WTC11 (cell line): ENCODE measurements at regions not wholly inside any gene's neighbourhood (a gene's known extent, or its start where the extent isn't known, plus 50 kb on each side); places are given as distances from the start of the nearest gene placed in this dataset.

Source experiments
- ATAC-seq: fragments of 200-7000 bp; cut with Tn5 transposase; 2 replicates; pipeline ENCODE4 v1.10.0; 2021; ENCODE audit warnings: mild to moderate bottlenecking, moderate library complexity
- CTCF ChIA-PET: fragments of 300-600 bp; sonication (Branson Sonifier 250); formaldehyde crosslinking; loops from one replicate; lab custom pipeline; 2021; ENCODE audit warnings: antibody characterized with exemption; lab: Charles Lee
- POLR2A ChIA-PET: fragments of 350-600 bp; sonication (Branson Sonifier 250); formaldehyde crosslinking; loops from one replicate; lab custom pipeline; 2021; ENCODE audit warnings: antibody characterized with exemption; lab: Charles Lee
- DNase-seq: peaks from one replicate; pipeline ENCODE4 v3.0.0; 2021; ENCODE audit warnings: low spot score
- H3K27ac Mint-ChIP-seq: 2 replicates; pipeline ENCODE4 v1.8.0; 2021; ENCODE audit warnings: mixed read lengths
- H3K27me3 Mint-ChIP-seq: 2 replicates; pipeline ENCODE4 v1.8.0; 2021; ENCODE audit warnings: low read depth, mild to moderate bottlenecking, moderate library complexity, mixed read lengths
- H3K36me3 Mint-ChIP-seq: 2 replicates; pipeline ENCODE4 v1.8.0; 2021; ENCODE audit warnings: mixed read lengths
- H3K4me1 Mint-ChIP-seq: 2 replicates; pipeline ENCODE4 v1.8.0; 2022; ENCODE audit warnings: mixed read lengths
- H3K4me3 Mint-ChIP-seq: 2 replicates; pipeline ENCODE4 v1.8.0; 2021; ENCODE audit warnings: mild to moderate bottlenecking, moderate library complexity, mixed read lengths
- H3K9me3 Mint-ChIP-seq: 2 replicates; pipeline ENCODE4 v1.8.0; 2021; ENCODE audit warnings: mixed read lengths
- ATF2 ChIP-seq: sonication (generic); formaldehyde crosslinking; IDR thresholded peaks from 2 replicates; pipeline ENCODE4 v1.8.1; 2022; ENCODE audit warnings: low read depth, missing genetic modification reagents, borderline replicate concordance
- CREM ChIP-seq: sonication (generic); formaldehyde crosslinking; IDR thresholded peaks from 2 replicates; pipeline ENCODE4 v1.8.1; 2022; ENCODE audit warnings: mild to moderate bottlenecking, missing genetic modification reagents, moderate library complexity
- GRHL2 ChIP-seq: fragments of 250-450 bp; sonication (Bioruptor Pico); IDR thresholded peaks from 2 replicates; pipeline ENCODE4 v1.8.0; 2022; ENCODE audit warnings: mild to moderate bottlenecking, moderate library complexity; ENCODE audit not compliant: insufficient replicate concordance, severe bottlenecking
- IRF2 ChIP-seq: sonication (generic); formaldehyde crosslinking; IDR thresholded peaks from 2 replicates; pipeline ENCODE4 v1.8.0; 2022; ENCODE audit warnings: low read depth, missing genetic modification reagents, borderline replicate concordance
- TEAD1 ChIP-seq: sonication (generic); formaldehyde crosslinking; IDR thresholded peaks from 2 replicates; pipeline ENCODE4 v1.8.0; 2022; ENCODE audit warnings: mild to moderate bottlenecking, missing genetic modification reagents
- TEAD4 ChIP-seq: sonication (generic); formaldehyde crosslinking; IDR thresholded peaks from 2 replicates; pipeline ENCODE4 v1.8.0; 2022; ENCODE audit warnings: mild to moderate bottlenecking, missing genetic modification reagents
- ZNF416 ChIP-seq: fragments of 250-450 bp; sonication (Bioruptor Pico); IDR thresholded peaks from 2 replicates; pipeline ENCODE4 v1.9.0; 2021; ENCODE audit warnings: mild to moderate bottlenecking, inconsistent platforms
- ZNF671 ChIP-seq: fragments of 250-450 bp; sonication (Bioruptor Pico); IDR thresholded peaks from 2 replicates; pipeline ENCODE4 v1.8.0; 2021; ENCODE audit warnings: mild to moderate bottlenecking
- TF ChIP-seq, protein P1 (sequence below): sonication (generic); formaldehyde crosslinking; conservative IDR thresholded peaks from 2 replicates; pipeline ENCODE4 v1.8.1; 2022; ENCODE audit warnings: mild to moderate bottlenecking, missing genetic modification reagents
- TF ChIP-seq, protein P2 (sequence below): fragments of 250-450 bp; sonication (Bioruptor Pico); conservative IDR thresholded peaks from 2 replicates; pipeline ENCODE4 v1.9.0; 2021; ENCODE audit warnings: mild to moderate bottlenecking
- TF ChIP-seq, protein P3 (sequence below): sonication (generic); formaldehyde crosslinking; IDR thresholded peaks from 2 replicates; pipeline ENCODE4 v1.8.0; 2022; ENCODE audit warnings: mild to moderate bottlenecking, missing genetic modification reagents
- TF ChIP-seq, protein P4 (sequence below): sonication (generic); formaldehyde crosslinking; IDR thresholded peaks from 2 replicates; pipeline ENCODE4 v1.8.0; 2023; ENCODE audit warnings: missing genetic modification reagents, mild to moderate bottlenecking, borderline replicate concordance

DNA sequence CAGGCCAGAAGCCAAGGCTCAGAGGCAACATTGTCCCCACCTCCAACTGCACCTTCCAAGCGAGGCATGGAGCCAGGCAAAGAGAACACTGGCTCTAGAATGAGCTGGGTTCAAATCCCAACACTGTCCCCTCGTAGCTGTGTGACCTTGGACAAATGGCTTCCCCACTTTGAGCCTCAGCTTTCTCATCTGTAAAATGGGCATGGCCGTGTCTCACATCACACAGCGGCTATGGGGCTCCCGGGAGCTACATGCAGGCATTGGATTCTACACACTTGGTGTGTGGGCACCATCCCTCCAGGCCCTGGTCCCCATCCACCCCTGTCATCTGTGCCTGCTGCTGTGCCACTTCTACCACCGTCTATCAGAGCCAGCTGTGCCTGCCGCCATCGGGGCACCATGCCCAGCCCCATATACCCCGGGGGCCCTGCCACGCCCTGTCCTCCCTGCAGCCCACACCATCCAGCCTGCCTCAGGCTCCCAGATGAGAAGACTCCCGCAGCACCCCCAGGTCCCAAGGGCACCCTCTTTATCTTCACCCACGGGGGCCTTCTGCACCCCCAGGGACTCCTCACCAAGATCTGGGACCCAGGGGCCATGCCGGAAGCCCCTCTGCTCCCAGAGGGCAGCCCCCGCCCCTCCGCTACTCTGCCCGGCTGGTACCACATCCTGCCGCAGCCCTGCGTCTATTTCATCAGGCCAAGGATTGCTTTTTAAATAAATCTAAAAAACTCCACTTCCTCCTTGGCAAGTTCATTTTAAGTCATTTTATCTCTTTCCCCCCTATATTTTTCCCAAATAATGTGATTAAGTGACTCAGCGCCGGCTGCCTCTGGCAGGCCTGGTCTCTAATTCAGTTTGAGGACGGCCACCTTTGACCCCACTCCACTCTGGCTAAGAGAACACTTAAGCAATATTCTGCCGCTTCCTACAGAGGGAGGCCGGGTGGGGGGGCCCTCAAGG, 107.8 kb upstream of the TARDBP start:
- no peak overlapping the region for H3K27ac Mint-ChIP-seq
- no peaks in the 10 kb centered on the region; the same call in 1 of the 2 replicates for H3K27me3 Mint-ChIP-seq
- ChIA-PET CTCF (no interaction called here), POLR2A (no interaction called here)
- no peak overlapping the region for H3K4me3 Mint-ChIP-seq
- no peaks in the 10 kb centered on the region for H3K36me3 Mint-ChIP-seq
- TF ChIP-seq, protein P1, sequence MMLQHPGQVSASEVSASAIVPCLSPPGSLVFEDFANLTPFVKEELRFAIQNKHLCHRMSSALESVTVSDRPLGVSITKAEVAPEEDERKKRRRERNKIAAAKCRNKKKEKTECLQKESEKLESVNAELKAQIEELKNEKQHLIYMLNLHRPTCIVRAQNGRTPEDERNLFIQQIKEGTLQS (CRISPR knock-in tag) = no peak
- TF ChIP-seq ZNF416 (CRISPR knock-in tag) (no peak), GRHL2 (CRISPR knock-in tag) (no peak), CREM (no peak), TEAD4 (CRISPR knock-in tag) (no peak), IRF2 (CRISPR knock-in tag) (no peak)
- TF ChIP-seq, protein P2, sequence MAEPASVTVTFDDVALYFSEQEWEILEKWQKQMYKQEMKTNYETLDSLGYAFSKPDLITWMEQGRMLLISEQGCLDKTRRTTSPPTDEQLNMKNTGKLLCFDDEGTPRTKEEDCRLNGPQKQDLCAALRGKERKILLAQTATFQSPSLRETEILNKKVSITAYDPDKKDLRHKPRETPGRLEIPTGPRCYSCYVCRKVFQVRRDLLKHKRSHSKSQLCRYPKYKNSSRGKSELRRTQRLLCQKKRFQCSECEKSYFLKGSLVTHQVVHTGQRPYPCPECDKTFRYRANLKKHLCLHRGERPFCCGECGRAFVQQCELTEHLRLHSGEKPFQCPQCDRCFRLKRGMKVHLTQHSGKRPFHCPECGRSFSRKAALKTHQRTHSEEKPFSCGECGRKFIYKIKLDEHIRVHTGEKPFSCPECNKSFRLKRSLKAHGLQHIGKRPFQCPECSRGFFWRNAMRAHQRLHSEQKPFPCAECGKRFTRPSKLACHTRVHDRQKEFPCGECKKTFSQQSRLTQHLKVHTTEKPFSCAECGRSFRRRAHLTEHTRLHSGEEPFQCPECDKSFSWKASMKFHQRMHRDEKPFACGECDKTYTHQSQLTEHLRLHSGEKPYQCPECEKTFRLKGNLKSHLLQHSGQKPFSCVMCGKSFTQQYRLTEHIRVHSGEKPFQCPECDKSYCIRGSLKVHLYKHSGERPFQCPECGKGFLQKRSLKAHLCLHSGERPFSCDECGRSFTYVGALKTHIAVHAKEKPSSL = no peak
- TF ChIP-seq, protein P3, sequence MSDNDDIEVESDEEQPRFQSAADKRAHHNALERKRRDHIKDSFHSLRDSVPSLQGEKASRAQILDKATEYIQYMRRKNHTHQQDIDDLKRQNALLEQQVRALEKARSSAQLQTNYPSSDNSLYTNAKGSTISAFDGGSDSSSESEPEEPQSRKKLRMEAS = no peak
- TF ChIP-seq, protein P4, sequence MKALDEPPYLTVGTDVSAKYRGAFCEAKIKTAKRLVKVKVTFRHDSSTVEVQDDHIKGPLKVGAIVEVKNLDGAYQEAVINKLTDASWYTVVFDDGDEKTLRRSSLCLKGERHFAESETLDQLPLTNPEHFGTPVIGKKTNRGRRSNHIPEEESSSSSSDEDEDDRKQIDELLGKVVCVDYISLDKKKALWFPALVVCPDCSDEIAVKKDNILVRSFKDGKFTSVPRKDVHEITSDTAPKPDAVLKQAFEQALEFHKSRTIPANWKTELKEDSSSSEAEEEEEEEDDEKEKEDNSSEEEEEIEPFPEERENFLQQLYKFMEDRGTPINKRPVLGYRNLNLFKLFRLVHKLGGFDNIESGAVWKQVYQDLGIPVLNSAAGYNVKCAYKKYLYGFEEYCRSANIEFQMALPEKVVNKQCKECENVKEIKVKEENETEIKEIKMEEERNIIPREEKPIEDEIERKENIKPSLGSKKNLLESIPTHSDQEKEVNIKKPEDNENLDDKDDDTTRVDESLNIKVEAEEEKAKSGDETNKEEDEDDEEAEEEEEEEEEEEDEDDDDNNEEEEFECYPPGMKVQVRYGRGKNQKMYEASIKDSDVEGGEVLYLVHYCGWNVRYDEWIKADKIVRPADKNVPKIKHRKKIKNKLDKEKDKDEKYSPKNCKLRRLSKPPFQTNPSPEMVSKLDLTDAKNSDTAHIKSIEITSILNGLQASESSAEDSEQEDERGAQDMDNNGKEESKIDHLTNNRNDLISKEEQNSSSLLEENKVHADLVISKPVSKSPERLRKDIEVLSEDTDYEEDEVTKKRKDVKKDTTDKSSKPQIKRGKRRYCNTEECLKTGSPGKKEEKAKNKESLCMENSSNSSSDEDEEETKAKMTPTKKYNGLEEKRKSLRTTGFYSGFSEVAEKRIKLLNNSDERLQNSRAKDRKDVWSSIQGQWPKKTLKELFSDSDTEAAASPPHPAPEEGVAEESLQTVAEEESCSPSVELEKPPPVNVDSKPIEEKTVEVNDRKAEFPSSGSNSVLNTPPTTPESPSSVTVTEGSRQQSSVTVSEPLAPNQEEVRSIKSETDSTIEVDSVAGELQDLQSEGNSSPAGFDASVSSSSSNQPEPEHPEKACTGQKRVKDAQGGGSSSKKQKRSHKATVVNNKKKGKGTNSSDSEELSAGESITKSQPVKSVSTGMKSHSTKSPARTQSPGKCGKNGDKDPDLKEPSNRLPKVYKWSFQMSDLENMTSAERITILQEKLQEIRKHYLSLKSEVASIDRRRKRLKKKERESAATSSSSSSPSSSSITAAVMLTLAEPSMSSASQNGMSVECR (CRISPR knock-in tag) = no peak
- DNase-seq (no peak), ATAC-seq (no peak)
- no peaks in the 10 kb centered on the region for H3K9me3 Mint-ChIP-seq
- peaks cover 45% of the 10 kb centered on the region for H3K4me1 Mint-ChIP-seq

- ChIA-PET POLR2A (no interaction called here), CTCF (interaction anchor here (0.6 to 1.1 kb wide), 8 partner anchors 16 to 412 kb away, joined by 3 to 4 read pairs (median 3); no protein-coding TSS in a partner anchor)
- H3K27ac Mint-ChIP-seq = no peak overlapping the region
- TF ChIP-seq ZNF416 (CRISPR knock-in tag) (no peak), ZNF671 (CRISPR knock-in tag) (no peak), TEAD1 (CRISPR knock-in tag) (no peak), ATF2 (CRISPR knock-in tag) (no peak)
- no peaks in the 10 kb centered on the region; the same call in 1 of the 2 replicates for H3K27me3 Mint-ChIP-seq
- H3K4me1 Mint-ChIP-seq = peaks cover 39% of the 10 kb centered on the region
- H3K4me3 Mint-ChIP-seq = no peak overlapping the region
- H3K9me3 Mint-ChIP-seq = no peaks in the 10 kb centered on the region
- no peaks in the 10 kb centered on the region for H3K36me3 Mint-ChIP-seq
- no peak for ATAC-seq
- no peak for DNase-seq
These were observed 106.4 kb upstream of the TARDBP start for GRCh38 chr1:10905841-10906655.
